ENCODE measurements at regions not wholly inside any gene's neighbourhood (a gene's known extent, or its start where the extent isn't known, plus 50 kb on each side); places are given as distances from the start of the nearest gene placed in this dataset.

DNA sequence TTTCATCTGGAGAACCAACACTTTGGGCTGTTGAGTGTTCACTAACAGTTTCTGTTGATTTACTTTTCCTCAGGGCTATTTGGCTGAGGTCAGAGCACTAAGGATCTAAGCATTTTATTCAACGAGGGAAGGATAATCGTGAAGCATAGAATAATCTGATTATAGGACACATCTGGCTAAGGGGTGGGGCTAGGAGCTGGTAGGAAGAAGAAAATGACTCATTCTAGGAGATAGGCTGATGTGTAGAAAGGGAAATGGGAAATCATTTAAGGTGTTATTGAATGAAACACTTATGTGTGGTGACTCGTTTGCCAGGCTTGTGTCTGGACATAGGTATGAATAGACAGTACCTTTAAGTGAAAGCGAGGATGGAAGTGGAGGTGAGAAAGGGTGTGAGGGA lies 167.2 kb downstream of the ETNK1 start:
- H3K79me2 ChIP-seq (replicated peaks; ENCODE audit: insufficient read depth) = no peaks in the 10 kb centered on the region
- no peaks in the 10 kb centered on the region for H3K4me1 ChIP-seq (ENCODE audit: insufficient read depth)
- H3K4me1 Mint-ChIP-seq = no peaks in the 10 kb centered on the region
- no peak for ATAC-seq
- no peaks in the 10 kb centered on the region for H3K36me3 Mint-ChIP-seq (ENCODE audit: low read depth)
- no peak overlapping the region for H3K4me3 Mint-ChIP-seq
- DNase-seq (ENCODE audit: low spot score) = no peak
- no peak overlapping the region for H3K4me3 ChIP-seq
- H3K27ac Mint-ChIP-seq = no peak overlapping the region; the same call in 1 of the 2 replicates
- no peaks in the 10 kb centered on the region for H4K20me1 ChIP-seq (replicated peaks; ENCODE audit: insufficient read depth)
- no peak overlapping the region for H3K27ac ChIP-seq (ENCODE audit: low read depth)
- H3K27me3 ChIP-seq (ENCODE audit: insufficient read depth) = no peaks in the 10 kb centered on the region
- no peaks in the 10 kb centered on the region for H3K9me2 ChIP-seq (ENCODE audit: insufficient read depth)
- peaks cover 5% of the 10 kb centered on the region; the same call in 1 of the 3 replicates for H3K9me3 Mint-ChIP-seq
- H3K36me3 ChIP-seq (ENCODE audit: insufficient read depth) = no peaks in the 10 kb centered on the region
- H3F3A ChIP-seq (replicated peaks; ENCODE audit: low read depth) = no peaks in the 10 kb centered on the region
- peaks cover 2% of the 10 kb centered on the region for H3K27me3 Mint-ChIP-seq (ENCODE audit: insufficient read depth, low read depth, poor library complexity)
- H3K4me2 ChIP-seq = no peak overlapping the region
- no peak for TF ChIP-seq ZNF114 (CRISPR knock-in tag; IDR thresholded peaks at IDR 0.05)
- TF ChIP-seq, protein P1, sequence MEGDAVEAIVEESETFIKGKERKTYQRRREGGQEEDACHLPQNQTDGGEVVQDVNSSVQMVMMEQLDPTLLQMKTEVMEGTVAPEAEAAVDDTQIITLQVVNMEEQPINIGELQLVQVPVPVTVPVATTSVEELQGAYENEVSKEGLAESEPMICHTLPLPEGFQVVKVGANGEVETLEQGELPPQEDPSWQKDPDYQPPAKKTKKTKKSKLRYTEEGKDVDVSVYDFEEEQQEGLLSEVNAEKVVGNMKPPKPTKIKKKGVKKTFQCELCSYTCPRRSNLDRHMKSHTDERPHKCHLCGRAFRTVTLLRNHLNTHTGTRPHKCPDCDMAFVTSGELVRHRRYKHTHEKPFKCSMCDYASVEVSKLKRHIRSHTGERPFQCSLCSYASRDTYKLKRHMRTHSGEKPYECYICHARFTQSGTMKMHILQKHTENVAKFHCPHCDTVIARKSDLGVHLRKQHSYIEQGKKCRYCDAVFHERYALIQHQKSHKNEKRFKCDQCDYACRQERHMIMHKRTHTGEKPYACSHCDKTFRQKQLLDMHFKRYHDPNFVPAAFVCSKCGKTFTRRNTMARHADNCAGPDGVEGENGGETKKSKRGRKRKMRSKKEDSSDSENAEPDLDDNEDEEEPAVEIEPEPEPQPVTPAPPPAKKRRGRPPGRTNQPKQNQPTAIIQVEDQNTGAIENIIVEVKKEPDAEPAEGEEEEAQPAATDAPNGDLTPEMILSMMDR (conservative IDR thresholded peaks at IDR 0.05; ENCODE audit: low read depth in 2 of 2) = no peak
- no peak for TF ChIP-seq EZH2 (IDR thresholded peaks at IDR 0.05; ENCODE audit: low read depth, unreplicated experiment)
- TF ChIP-seq, protein P2, sequence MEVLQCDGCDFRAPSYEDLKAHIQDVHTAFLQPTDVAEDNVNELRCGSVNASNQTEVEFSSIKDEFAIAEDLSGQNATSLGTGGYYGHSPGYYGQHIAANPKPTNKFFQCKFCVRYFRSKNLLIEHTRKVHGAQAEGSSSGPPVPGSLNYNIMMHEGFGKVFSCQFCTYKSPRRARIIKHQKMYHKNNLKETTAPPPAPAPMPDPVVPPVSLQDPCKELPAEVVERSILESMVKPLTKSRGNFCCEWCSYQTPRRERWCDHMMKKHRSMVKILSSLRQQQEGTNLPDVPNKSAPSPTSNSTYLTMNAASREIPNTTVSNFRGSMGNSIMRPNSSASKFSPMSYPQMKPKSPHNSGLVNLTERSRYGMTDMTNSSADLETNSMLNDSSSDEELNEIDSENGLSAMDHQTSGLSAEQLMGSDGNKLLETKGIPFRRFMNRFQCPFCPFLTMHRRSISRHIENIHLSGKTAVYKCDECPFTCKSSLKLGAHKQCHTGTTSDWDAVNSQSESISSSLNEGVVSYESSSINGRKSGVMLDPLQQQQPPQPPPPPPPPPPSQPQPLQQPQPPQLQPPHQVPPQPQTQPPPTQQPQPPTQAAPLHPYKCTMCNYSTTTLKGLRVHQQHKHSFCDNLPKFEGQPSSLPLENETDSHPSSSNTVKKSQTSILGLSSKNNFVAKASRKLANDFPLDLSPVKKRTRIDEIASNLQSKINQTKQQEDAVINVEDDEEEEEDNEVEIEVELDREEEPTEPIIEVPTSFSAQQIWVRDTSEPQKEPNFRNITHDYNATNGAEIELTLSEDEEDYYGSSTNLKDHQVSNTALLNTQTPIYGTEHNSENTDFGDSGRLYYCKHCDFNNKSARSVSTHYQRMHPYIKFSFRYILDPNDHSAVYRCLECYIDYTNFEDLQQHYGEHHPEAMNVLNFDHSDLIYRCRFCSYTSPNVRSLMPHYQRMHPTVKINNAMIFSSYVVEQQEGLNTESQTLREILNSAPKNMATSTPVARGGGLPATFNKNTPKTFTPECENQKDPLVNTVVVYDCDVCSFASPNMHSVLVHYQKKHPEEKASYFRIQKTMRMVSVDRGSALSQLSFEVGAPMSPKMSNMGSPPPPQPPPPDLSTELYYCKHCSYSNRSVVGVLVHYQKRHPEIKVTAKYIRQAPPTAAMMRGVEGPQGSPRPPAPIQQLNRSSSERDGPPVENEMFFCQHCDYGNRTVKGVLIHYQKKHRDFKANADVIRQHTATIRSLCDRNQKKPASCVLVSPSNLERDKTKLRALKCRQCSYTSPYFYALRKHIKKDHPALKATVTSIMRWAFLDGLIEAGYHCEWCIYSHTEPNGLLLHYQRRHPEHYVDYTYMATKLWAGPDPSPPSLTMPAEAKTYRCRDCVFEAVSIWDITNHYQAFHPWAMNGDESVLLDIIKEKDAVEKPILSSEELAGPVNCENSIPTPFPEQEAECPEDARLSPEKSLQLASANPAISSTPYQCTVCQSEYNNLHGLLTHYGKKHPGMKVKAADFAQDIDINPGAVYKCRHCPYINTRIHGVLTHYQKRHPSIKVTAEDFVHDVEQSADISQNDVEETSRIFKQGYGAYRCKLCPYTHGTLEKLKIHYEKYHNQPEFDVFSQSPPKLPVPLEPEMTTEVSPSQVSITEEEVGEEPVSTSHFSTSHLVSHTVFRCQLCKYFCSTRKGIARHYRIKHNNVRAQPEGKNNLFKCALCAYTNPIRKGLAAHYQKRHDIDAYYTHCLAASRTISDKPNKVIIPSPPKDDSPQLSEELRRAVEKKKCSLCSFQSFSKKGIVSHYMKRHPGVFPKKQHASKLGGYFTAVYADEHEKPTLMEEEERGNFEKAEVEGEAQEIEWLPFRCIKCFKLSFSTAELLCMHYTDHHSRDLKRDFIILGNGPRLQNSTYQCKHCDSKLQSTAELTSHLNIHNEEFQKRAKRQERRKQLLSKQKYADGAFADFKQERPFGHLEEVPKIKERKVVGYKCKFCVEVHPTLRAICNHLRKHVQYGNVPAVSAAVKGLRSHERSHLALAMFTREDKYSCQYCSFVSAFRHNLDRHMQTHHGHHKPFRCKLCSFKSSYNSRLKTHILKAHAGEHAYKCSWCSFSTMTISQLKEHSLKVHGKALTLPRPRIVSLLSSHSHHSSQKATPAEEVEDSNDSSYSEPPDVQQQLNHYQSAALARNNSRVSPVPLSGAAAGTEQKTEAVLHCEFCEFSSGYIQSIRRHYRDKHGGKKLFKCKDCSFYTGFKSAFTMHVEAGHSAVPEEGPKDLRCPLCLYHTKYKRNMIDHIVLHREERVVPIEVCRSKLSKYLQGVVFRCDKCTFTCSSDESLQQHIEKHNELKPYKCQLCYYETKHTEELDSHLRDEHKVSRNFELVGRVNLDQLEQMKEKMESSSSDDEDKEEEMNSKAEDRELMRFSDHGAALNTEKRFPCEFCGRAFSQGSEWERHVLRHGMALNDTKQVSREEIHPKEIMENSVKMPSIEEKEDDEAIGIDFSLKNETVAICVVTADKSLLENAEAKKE (CRISPR knock-in tag; IDR thresholded peaks at IDR 0.05) = no peak
- TF ChIP-seq, protein P3, sequence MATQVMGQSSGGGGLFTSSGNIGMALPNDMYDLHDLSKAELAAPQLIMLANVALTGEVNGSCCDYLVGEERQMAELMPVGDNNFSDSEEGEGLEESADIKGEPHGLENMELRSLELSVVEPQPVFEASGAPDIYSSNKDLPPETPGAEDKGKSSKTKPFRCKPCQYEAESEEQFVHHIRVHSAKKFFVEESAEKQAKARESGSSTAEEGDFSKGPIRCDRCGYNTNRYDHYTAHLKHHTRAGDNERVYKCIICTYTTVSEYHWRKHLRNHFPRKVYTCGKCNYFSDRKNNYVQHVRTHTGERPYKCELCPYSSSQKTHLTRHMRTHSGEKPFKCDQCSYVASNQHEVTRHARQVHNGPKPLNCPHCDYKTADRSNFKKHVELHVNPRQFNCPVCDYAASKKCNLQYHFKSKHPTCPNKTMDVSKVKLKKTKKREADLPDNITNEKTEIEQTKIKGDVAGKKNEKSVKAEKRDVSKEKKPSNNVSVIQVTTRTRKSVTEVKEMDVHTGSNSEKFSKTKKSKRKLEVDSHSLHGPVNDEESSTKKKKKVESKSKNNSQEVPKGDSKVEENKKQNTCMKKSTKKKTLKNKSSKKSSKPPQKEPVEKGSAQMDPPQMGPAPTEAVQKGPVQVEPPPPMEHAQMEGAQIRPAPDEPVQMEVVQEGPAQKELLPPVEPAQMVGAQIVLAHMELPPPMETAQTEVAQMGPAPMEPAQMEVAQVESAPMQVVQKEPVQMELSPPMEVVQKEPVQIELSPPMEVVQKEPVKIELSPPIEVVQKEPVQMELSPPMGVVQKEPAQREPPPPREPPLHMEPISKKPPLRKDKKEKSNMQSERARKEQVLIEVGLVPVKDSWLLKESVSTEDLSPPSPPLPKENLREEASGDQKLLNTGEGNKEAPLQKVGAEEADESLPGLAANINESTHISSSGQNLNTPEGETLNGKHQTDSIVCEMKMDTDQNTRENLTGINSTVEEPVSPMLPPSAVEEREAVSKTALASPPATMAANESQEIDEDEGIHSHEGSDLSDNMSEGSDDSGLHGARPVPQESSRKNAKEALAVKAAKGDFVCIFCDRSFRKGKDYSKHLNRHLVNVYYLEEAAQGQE (IDR thresholded peaks at IDR 0.05; ENCODE audit: unreplicated experiment) = no peak
- TF ChIP-seq POLR2AphosphoS5 (IDR thresholded peaks at IDR 0.05; ENCODE audit: low read depth) = no peak
- no peak for TF ChIP-seq NANOG (IDR thresholded peaks at IDR 0.05; ENCODE audit: borderline replicate concordance)
- TF ChIP-seq ZNF331 (CRISPR knock-in tag; IDR thresholded peaks at IDR 0.05; ENCODE audit: low read depth) = no peak
- no peak overlapping the region for H2AFZ ChIP-seq

All from GM23338 (cell line).